Epidermal melanocyte (primary cell): ENCODE measurements at regions not wholly inside any gene's neighbourhood (a gene's known extent, or its start where the extent isn't known, plus 50 kb on each side); places are given as distances from the start of the nearest gene placed in this dataset.
"Not testable (repeated sequence)": the region's sequence is repeated elsewhere in the genome, so short reads cannot be mapped to it uniquely, and the experiment has no call there.

Experiments
- DNase-seq: peaks from one replicate; pipeline ENCODE4 v3.0.0; 2011; ENCODE audit warnings: low spot score; ENCODE audit not compliant: insufficient read length

GRCh38 chr3:8301977-8302735 lies 199.5 kb upstream of the LMCD1 start:
- peak; percentile 42 for DNase-seq

GRCh38 chr3:8303466-8303865 lies 198.2 kb upstream of the LMCD1 start:
- DNase-seq, result no peak

- DNase-seq, result no peak
Measured at GRCh38 chr3:8305371-8305770, 196.3 kb upstream of the LMCD1 start.

- DNase-seq, result no peak
Measured at GRCh38 chr3:8307545-8308110, 194.0 kb upstream of the LMCD1 start.

- DNase-seq, result no peak
Measured at GRCh38 chr3:8311321-8311720, 190.3 kb upstream of the LMCD1 start.

- no peak for DNase-seq
Measured at GRCh38 chr3:8312685-8313084, 188.9 kb upstream of the LMCD1 start.

- DNase-seq, result no peak
Measured at GRCh38 chr3:8313560-8314267, 187.9 kb upstream of the LMCD1 start.

GRCh38 chr3:8315526-8315925 lies 186.1 kb upstream of the LMCD1 start:
- DNase-seq, result not testable (repeated sequence)

GRCh38 chr3:8317661-8318649 lies 183.7 kb upstream of the LMCD1 start:
- DNase-seq, result no peak

- DNase-seq, result no peak
Measured at GRCh38 chr3:8319935-8320634, 181.5 kb upstream of the LMCD1 start.

GRCh38 chr3:8320711-8321458 lies 180.7 kb upstream of the LMCD1 start:
- DNase-seq, result no peak

GRCh38 chr3:8324747-8325146 lies 176.9 kb upstream of the LMCD1 start:
- no peak for DNase-seq

- DNase-seq, result no peak
Measured at GRCh38 chr3:8325306-8325705, 176.3 kb upstream of the LMCD1 start.

GRCh38 chr3:8325833-8326232 lies 175.8 kb upstream of the LMCD1 start:
- DNase-seq, result not testable (repeated sequence)

- DNase-seq, result no peak
Measured at GRCh38 chr3:8327739-8328138, 173.9 kb upstream of the LMCD1 start.

GRCh38 chr3:8328967-8329366 lies 172.7 kb upstream of the LMCD1 start:
- DNase-seq, result no peak

- DNase-seq, result no peak
Measured at GRCh38 chr3:8329598-8329997, 172.0 kb upstream of the LMCD1 start.

GRCh38 chr3:8336456-8336855 lies 165.2 kb upstream of the LMCD1 start:
- no peak for DNase-seq

GRCh38 chr3:8338424-8338823 lies 163.2 kb upstream of the LMCD1 start:
- no peak for DNase-seq

GRCh38 chr3:8341821-8342247 lies 159.8 kb upstream of the LMCD1 start:
- DNase-seq, result no peak
